ENCODE measurements at regions not wholly inside any gene's neighbourhood (a gene's known extent, or its start where the extent isn't known, plus 50 kb on each side); places are given as distances from the start of the nearest gene placed in this dataset.
A peak's percentile ranks its signal among the peaks of the same experiment; 100 is the strongest.

DNA sequence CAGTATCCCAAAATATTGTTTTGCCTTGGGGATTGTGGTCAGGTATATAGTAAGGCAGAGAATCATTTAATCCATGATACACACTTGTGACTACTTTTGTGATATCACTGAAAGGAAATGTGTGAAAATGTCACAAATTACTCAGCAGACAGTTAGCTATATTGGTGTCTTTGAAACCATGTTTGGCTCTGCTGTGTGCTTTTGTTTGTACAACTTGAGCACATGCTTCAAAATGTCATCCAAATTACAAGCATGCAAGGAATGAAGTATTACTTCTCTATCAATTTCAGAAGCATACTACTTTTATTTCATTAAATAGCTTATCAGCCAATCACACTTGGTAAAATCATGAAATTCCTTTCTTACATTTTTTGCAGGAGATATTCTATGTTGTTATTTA, 619.0 kb upstream of the AGTR1 start:
- Histone ChIP-seq H3K27me3 (ENCODE audit: control insufficient read depth, insufficient read depth, low read length) (no peaks in the 10 kb centered on the region), H3K9me3 (ENCODE audit: control insufficient read depth, insufficient read depth, low read length) (no peaks in the 10 kb centered on the region), H3K4me3 (ENCODE audit: low read depth, low read length) (peak overlapping the region; percentile 35), H3K36me3 (ENCODE audit: control insufficient read depth, insufficient read depth, low read length) (no peaks in the 10 kb centered on the region), H3K4me1 (ENCODE audit: control insufficient read depth, insufficient read depth, low read length) (no peaks in the 10 kb centered on the region), H3K27ac (ENCODE audit: low read depth, low read length) (peak overlapping the region; percentile 91)
- DNase-seq (ENCODE audit: low read depth in 4 of 6, low spot score in 6 of 6), result peak in 1 of 6 donors; percentile 54

DNA sequence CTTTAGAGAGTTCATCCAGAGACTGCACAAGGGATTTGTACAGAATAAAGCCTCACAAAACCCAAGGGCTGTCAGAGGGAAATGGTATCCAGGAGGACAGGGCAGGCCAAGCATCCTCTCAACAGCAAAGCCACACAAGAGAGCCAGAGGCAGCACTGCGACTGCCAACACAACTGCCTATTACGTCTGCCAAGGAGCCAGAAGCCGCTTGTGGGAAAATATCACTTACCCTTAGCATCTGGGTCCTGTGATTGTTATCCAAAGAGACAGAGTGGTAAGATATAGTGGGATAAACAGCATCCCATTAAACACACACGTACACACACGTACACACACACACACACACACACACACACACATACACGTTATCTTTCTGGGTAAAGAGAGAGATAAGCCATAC, 618.3 kb upstream of the AGTR1 start:
- no peaks in the 10 kb centered on the region for H3K27me3 ChIP-seq (ENCODE audit: control insufficient read depth, insufficient read depth, low read length)
- H3K4me3 ChIP-seq (ENCODE audit: low read depth, low read length), result peak overlapping the region; percentile 35
- peak overlapping the region; percentile 91 for H3K27ac ChIP-seq (ENCODE audit: low read depth, low read length)
- no peaks in the 10 kb centered on the region for H3K9me3 ChIP-seq (ENCODE audit: control insufficient read depth, insufficient read depth, low read length)
- DNase-seq (ENCODE audit: low read depth in 4 of 6, low spot score in 6 of 6), result peak in 5 of 6 donors; percentile 63 to 93 (median 75)
- H3K36me3 ChIP-seq (ENCODE audit: control insufficient read depth, insufficient read depth, low read length), result no peaks in the 10 kb centered on the region
- H3K4me1 ChIP-seq (ENCODE audit: control insufficient read depth, insufficient read depth, low read length), result no peaks in the 10 kb centered on the region
- no CpG with 5 or more reads among the region's 6 CpGs for WGBS (ENCODE audit: insufficient coverage)

DNA sequence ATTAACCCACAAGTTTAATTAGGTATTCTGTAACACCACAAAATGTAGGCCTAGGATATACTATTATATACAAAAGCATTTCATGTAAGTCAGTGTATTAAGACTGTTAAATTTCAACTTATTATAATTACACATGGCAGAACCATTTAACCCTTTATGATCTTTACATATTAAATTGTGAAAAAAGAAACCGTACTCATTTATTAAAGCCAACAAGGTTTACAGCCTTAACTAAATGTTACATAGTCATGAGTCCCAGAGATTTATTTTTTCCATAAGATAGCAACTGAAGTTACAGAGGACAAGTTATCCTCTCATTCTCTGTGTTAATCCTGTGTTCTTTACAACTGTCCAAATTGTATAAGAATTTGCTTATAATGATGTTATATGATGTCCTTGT, 615.8 kb upstream of the AGTR1 start:
- Histone ChIP-seq H3K36me3 (ENCODE audit: control insufficient read depth, insufficient read depth, low read length) (no peaks in the 10 kb centered on the region), H3K27ac (ENCODE audit: low read depth, low read length) (peak overlapping the region; percentile 78), H3K4me3 (ENCODE audit: low read depth, low read length) (no peak overlapping the region), H3K4me1 (ENCODE audit: control insufficient read depth, insufficient read depth, low read length) (no peaks in the 10 kb centered on the region), H3K9me3 (ENCODE audit: control insufficient read depth, insufficient read depth, low read length) (no peaks in the 10 kb centered on the region), H3K27me3 (ENCODE audit: control insufficient read depth, insufficient read depth, low read length) (no peaks in the 10 kb centered on the region)
- no CpG with 5 or more reads among the region's 1 CpG for WGBS (ENCODE audit: insufficient coverage)
- peak in 1 of 6 donors; percentile 37 for DNase-seq (ENCODE audit: low read depth in 4 of 6, low spot score in 6 of 6)

DNA sequence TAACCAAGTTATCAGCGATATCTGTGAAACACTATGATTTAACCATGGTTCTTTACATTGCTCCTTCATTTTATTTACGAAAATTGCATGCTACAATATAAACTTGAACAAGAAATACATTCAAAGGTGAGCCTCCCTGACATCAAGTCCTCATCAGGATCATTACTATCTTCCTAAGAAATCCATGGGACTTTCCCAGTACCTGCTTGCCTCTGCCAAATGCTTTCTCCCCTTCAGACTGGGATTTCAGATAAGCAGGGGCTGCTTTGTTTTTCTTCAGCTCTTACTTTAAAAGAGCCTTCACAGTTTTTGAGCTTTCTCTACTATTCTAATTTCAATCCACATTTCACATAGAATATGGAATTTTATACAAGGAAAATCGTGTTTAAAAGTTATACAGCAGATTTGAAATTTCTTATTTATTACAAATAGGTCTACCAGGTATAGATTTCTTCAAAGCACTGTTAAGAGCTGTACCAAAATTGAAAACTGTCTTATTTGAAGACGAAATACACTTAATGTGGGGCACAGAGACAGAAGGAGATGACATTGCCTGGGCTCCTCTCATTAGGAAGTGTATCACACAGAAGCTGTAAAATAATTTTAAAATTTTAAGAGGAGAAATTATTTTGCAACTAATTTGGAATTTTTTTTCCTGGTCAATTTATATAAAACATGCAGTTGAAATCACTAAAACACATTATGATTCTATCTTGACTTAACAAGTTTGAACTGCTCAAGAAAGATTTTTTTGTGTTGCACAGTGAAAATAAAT, 615.0 kb upstream of the AGTR1 start:
- Histone ChIP-seq H3K27me3 (ENCODE audit: control insufficient read depth, insufficient read depth, low read length) (no peaks in the 10 kb centered on the region), H3K9me3 (ENCODE audit: control insufficient read depth, insufficient read depth, low read length) (no peaks in the 10 kb centered on the region), H3K4me3 (ENCODE audit: low read depth, low read length) (no peak overlapping the region), H3K27ac (ENCODE audit: low read depth, low read length) (peak overlapping the region; percentile 78), H3K36me3 (ENCODE audit: control insufficient read depth, insufficient read depth, low read length) (no peaks in the 10 kb centered on the region), H3K4me1 (ENCODE audit: control insufficient read depth, insufficient read depth, low read length) (no peaks in the 10 kb centered on the region)
- peak in 1 of 6 donors; percentile 60 for DNase-seq (ENCODE audit: low read depth in 4 of 6, low spot score in 6 of 6)
- WGBS (ENCODE audit: insufficient coverage), result 84% methylated on average over 2 of the region's 4 CpGs

DNA sequence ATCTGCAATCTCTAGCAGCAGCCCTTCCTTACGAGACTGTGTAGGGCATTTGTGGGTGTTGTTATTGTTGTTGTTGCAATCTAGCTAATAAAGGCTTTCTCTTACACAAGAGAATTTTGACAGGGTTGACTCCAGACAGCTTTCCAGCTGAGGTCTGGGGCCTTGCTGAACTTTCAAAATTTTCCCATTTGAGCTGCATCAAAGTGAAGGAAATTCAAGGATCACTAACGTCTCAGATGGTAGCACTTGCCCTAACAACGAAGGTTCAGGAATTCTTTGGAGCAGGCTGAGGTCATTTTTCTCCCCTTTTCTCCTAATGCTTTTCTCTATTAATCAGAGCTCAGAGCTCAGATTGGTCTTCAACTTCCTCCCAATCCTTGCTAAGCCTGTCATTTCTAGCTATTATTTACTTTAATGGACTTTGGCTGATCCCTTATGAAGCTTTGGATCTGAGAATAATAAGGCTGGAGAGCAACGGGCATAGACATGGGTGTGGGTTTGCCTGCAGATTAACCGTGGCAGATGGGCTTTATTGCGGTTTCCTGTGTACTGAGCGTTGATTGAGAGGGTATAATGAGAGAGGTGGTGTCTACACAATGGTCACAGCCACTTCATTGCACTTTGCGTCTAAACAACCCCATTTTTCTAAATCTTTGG, 614.0 kb upstream of the AGTR1 start:
- 25% methylated on average over 3 of the region's 8 CpGs for WGBS (ENCODE audit: insufficient coverage)
- Histone ChIP-seq H3K27ac (ENCODE audit: low read depth, low read length) (peak overlapping the region; percentile 78), H3K36me3 (ENCODE audit: control insufficient read depth, insufficient read depth, low read length) (no peaks in the 10 kb centered on the region), H3K27me3 (ENCODE audit: control insufficient read depth, insufficient read depth, low read length) (no peaks in the 10 kb centered on the region), H3K4me1 (ENCODE audit: control insufficient read depth, insufficient read depth, low read length) (no peaks in the 10 kb centered on the region), H3K9me3 (ENCODE audit: control insufficient read depth, insufficient read depth, low read length) (no peaks in the 10 kb centered on the region), H3K4me3 (ENCODE audit: low read depth, low read length) (peak overlapping the region; percentile 6)
- DNase-seq (ENCODE audit: low read depth in 4 of 6, low spot score in 6 of 6), result peak in 2 of 6 donors; percentile 63 to 82

DNA sequence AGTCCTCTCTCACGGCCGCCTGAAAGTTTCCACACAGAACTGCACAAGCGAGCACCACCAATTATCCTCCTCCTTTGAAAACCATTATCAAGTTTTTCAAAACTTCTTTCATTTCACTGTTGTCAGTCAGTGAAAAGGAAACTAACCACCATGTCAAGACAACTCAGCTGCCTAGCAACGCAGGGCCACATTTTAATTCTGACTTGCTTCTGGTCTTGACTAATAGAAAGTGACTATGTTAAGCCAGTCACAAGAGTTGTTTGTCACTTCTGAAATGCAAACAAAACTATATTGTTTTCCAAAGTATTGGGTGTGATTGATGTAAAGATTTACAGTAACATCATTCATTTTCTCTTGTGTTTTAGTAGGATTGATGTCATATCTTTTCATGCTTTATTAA, 612.8 kb upstream of the AGTR1 start:
- WGBS (ENCODE audit: insufficient coverage), result 15% methylated on average over 3 of the region's 4 CpGs
- H3K27ac ChIP-seq (ENCODE audit: low read depth, low read length), result peak overlapping the region; percentile 78
- no peak overlapping the region for H3K4me3 ChIP-seq (ENCODE audit: low read depth, low read length)
- no peaks in the 10 kb centered on the region for H3K9me3 ChIP-seq (ENCODE audit: control insufficient read depth, insufficient read depth, low read length)
- H3K27me3 ChIP-seq (ENCODE audit: control insufficient read depth, insufficient read depth, low read length), result no peaks in the 10 kb centered on the region
- H3K4me1 ChIP-seq (ENCODE audit: control insufficient read depth, insufficient read depth, low read length), result no peaks in the 10 kb centered on the region
- no peaks in the 10 kb centered on the region for H3K36me3 ChIP-seq (ENCODE audit: control insufficient read depth, insufficient read depth, low read length)
- DNase-seq (ENCODE audit: low read depth in 4 of 6, low spot score in 6 of 6), result peak in 2 of 6 donors; percentile 78

DNA sequence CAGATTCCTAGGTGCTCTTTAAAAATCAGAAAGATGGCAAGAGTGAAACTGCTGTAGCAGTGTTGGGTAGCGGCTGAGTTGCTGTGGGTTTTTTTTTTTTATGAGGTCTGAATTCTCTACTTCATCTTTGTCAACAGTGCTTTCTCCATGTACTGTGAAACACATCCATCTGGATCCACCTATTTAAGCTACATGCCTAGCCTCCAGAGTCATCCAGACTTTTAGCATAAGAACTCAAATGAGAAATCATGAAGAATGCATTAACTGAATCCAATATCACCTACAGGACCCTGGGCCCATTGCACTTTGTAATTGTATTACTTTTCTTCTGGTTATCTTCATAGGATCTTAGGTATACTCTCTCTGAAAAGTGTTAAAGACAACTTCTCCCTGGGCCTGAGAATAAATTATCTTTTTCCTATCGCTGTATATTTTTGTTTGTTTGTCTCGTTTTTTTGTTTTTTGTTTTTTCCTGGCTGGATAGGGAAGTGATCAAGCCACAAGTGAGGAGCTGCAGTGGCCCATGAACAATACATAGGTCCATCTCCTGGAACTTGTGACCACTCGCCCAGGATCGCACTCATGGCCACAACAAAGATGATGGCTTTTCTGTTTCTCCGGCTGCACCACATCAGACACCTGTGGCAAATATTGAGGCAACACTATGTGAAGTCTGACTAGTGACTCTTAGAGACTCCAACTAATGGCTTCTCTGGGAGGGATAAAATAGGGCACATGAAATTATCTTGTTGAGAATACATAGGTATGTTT, 609.9 kb upstream of the AGTR1 start:
- H3K9me3 ChIP-seq (ENCODE audit: control insufficient read depth, insufficient read depth, low read length), result no peaks in the 10 kb centered on the region
- no peak for DNase-seq (ENCODE audit: low read depth in 4 of 6, low spot score in 6 of 6)
- no peaks in the 10 kb centered on the region for H3K4me1 ChIP-seq (ENCODE audit: control insufficient read depth, insufficient read depth, low read length)
- no peak overlapping the region for H3K4me3 ChIP-seq (ENCODE audit: low read depth, low read length)
- 100% methylated on average over 4 of the region's 6 CpGs for WGBS (ENCODE audit: insufficient coverage)
- no peak overlapping the region for H3K27ac ChIP-seq (ENCODE audit: low read depth, low read length)
- H3K27me3 ChIP-seq (ENCODE audit: control insufficient read depth, insufficient read depth, low read length), result no peaks in the 10 kb centered on the region
- no peaks in the 10 kb centered on the region for H3K36me3 ChIP-seq (ENCODE audit: control insufficient read depth, insufficient read depth, low read length)

GRCh38 chr3:148089171-148089570, 608.5 kb upstream of the AGTR1 start:
- no peaks in the 10 kb centered on the region for H3K36me3 ChIP-seq (ENCODE audit: control insufficient read depth, insufficient read depth, low read length)
- H3K4me1 ChIP-seq (ENCODE audit: control insufficient read depth, insufficient read depth, low read length), result no peaks in the 10 kb centered on the region
- DNase-seq (ENCODE audit: low read depth in 4 of 6, low spot score in 6 of 6), result no peak
- no peak overlapping the region for H3K27ac ChIP-seq (ENCODE audit: low read depth, low read length)
- no peak overlapping the region for H3K4me3 ChIP-seq (ENCODE audit: low read depth, low read length)
- no peaks in the 10 kb centered on the region for H3K9me3 ChIP-seq (ENCODE audit: control insufficient read depth, insufficient read depth, low read length)
- H3K27me3 ChIP-seq (ENCODE audit: control insufficient read depth, insufficient read depth, low read length), result no peaks in the 10 kb centered on the region

GRCh38 chr3:148090156-148090555, 607.5 kb upstream of the AGTR1 start:
- Histone ChIP-seq H3K27me3 (ENCODE audit: control insufficient read depth, insufficient read depth, low read length) (no peaks in the 10 kb centered on the region), H3K36me3 (ENCODE audit: control insufficient read depth, insufficient read depth, low read length) (no peaks in the 10 kb centered on the region), H3K4me1 (ENCODE audit: control insufficient read depth, insufficient read depth, low read length) (no peaks in the 10 kb centered on the region), H3K4me3 (ENCODE audit: low read depth, low read length) (no peak overlapping the region), H3K27ac (ENCODE audit: low read depth, low read length) (no peak overlapping the region), H3K9me3 (ENCODE audit: control insufficient read depth, insufficient read depth, low read length) (no peaks in the 10 kb centered on the region)
- WGBS (ENCODE audit: insufficient coverage), result no CpG with 5 or more reads among the region's 2 CpGs
- DNase-seq (ENCODE audit: low read depth in 4 of 6, low spot score in 6 of 6), result no peak

Data from spinal cord (tissue), 9 donors.